ENCODE measurements at regions not wholly inside any gene's neighbourhood (a gene's known extent, or its start where the extent isn't known, plus 50 kb on each side); places are given as distances from the start of the nearest gene placed in this dataset.

- H3K27ac Mint-ChIP-seq, result peak overlapping the region in 2 of 3 experiments; percentile 54 to 75; a peak in 4 of 7 replicates
- H4K5ac ChIP-seq (ENCODE audit: insufficient read length, low read depth, low read length), result no peak overlapping the region
- H3K9me3 Mint-ChIP-seq, result no peaks in the 10 kb centered on the region
Measured at GRCh38 chr13:64746845-64747244, 2483.3 kb downstream of the PCDH9 start.

More at GRCh38 chr13:64746845-64747244, 2483.3 kb downstream of the PCDH9 start:
- H3K14ac ChIP-seq (ENCODE audit: insufficient read depth, low read length), result no peak overlapping the region
- H4K8ac ChIP-seq (replicated peaks; ENCODE audit: insufficient read length, low read depth, low read length), result no peak overlapping the region
- H3K9me3 ChIP-seq (ENCODE audit: control insufficient read depth, low read depth, low read length), result no peaks in the 10 kb centered on the region
- no peak overlapping the region for H4K91ac ChIP-seq (ENCODE audit: insufficient read length, low read depth, low read length)
- no peak overlapping the region for H2BK15ac ChIP-seq (ENCODE audit: low read depth, low read length)
- H3K79me1 ChIP-seq (ENCODE audit: insufficient read depth, low read depth, low read length, poor library complexity, severe bottlenecking), result no peaks in the 10 kb centered on the region
- TF ChIP-seq CTCF (conservative IDR thresholded peaks at IDR 0.05), result no peak
- no peaks in the 10 kb centered on the region for H4K20me1 ChIP-seq (ENCODE audit: control insufficient read depth, insufficient read depth, insufficient read length)
- no peak overlapping the region for H3K23ac ChIP-seq (ENCODE audit: insufficient read length, low read depth, low read length)
- H3K4me2 ChIP-seq (ENCODE audit: insufficient read depth, insufficient read length, low read length), result no peak overlapping the region
- H2BK120ac ChIP-seq (ENCODE audit: low read depth, low read length, poor library complexity, severe bottlenecking), result no peak overlapping the region
- H3K4me1 Mint-ChIP-seq, result peaks cover 27 to 41% of the 10 kb centered on the region in 2 experiments
- H3K27me3 Mint-ChIP-seq (ENCODE audit: low read depth), result no peaks in the 10 kb centered on the region
- H3K56ac ChIP-seq (ENCODE audit: insufficient read length, low read depth, low read length), result no peak overlapping the region
- DNase-seq, result no peak
- 0 out of 2 replicates have a peak, but pooled peaks cover 3% of the 10 kb centered on the region for H3K4me1 ChIP-seq (ENCODE audit: insufficient read depth, low read length)
- no peak overlapping the region for H2AK5ac ChIP-seq (ENCODE audit: insufficient read length, low read length)
- H2BK12ac ChIP-seq (ENCODE audit: insufficient read length, low read depth, low read length), result no peak overlapping the region
- no peak overlapping the region for H3T11ph ChIP-seq (ENCODE audit: low read length)
- H3K4ac ChIP-seq (ENCODE audit: low read depth, low read length), result no peak overlapping the region
- no peaks in the 10 kb centered on the region for H3K23me2 ChIP-seq (ENCODE audit: insufficient read length, low read depth, low read length, poor library complexity, severe bottlenecking)
- H3K27ac ChIP-seq (ENCODE audit: insufficient read length, low read depth, low read length), result no peak overlapping the region
- WGBS (ENCODE audit: extremely low coverage, insufficient read length, low lambda C conversion rate), result no CpG with 5 or more reads among the region's 2 CpGs
- no peaks in the 10 kb centered on the region for H3K27me3 ChIP-seq (ENCODE audit: insufficient read depth, low read length)
- no peak overlapping the region for H3K4me3 Mint-ChIP-seq
- H2AFZ ChIP-seq (ENCODE audit: low read length), result no peak overlapping the region
- H2BK20ac ChIP-seq (ENCODE audit: low read depth, low read length, poor library complexity, severe bottlenecking), result no peak overlapping the region
- H2BK5ac ChIP-seq (ENCODE audit: insufficient read length, low read length), result no peak overlapping the region
- no peaks in the 10 kb centered on the region; a peak in 1 of 7 replicates for H3K36me3 Mint-ChIP-seq (ENCODE audit: insufficient read depth in 1 of 3, low read depth in 3 of 3)
- H3K79me2 ChIP-seq (ENCODE audit: insufficient read depth, low read length), result no peaks in the 10 kb centered on the region
- no peak overlapping the region for H3K9ac ChIP-seq (ENCODE audit: extremely low read depth, insufficient read length, low read length)
- H3K18ac ChIP-seq (ENCODE audit: insufficient read length, low read depth, low read length), result no peak overlapping the region
